ENCODE measurements at regions not wholly inside any gene's neighbourhood (a gene's known extent, or its start where the extent isn't known, plus 50 kb on each side); places are given as distances from the start of the nearest gene placed in this dataset.

DNA sequence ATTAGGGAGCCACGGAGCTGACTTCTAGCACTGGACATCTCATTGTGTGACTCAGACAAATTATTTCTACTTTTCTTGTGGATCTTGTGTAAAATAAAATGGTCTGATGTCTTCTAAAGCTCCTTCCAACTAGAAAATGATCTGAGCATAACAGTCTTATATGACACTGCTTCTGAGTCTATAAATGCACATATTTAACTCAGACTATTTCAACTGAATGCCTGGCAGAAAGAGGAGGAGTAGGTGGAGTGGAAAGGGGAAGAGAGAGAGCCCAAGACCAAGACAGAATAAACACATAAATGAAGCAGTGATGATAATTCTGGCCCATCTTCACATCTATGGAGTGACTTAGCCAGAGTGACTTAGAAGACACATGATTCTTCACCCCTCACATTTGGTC, 162.3 kb upstream of the PDZRN3 start:
- FAIRE-seq (no peak), ATAC-seq (no peak), DNase-seq (ENCODE audit: low read depth in 1 of 2, low spot score in 1 of 2) (no peak)
- Histone ChIP-seq H3K4me2 (no peak overlapping the region), H3K9me3 (no peaks in the 10 kb centered on the region; the same call in 2 of the 3 replicates), H3K4me1 (no peaks in the 10 kb centered on the region), H3K27ac (no peak overlapping the region), H3K4me3 (no peak overlapping the region)
- TF ChIP-seq HOXB13 (CRISPR knock-in tag; IDR thresholded peaks at IDR 0.05; ENCODE audit: low read depth) (no peak), TFCP2L1 (CRISPR knock-in tag; IDR thresholded peaks at IDR 0.05) (no peak), NFE2L2 (conservative IDR thresholded peaks at IDR 0.05; ENCODE audit: low read length) (no peak), MAZ (IDR thresholded peaks at IDR 0.05; ENCODE audit: borderline replicate concordance, low read depth, low read length) (no peak), RNF2 (IDR thresholded peaks at IDR 0.05; ENCODE audit: borderline replicate concordance, low read depth) (no peak), JUN (IDR thresholded peaks at IDR 0.05) (no peak), NR3C1 (IDR thresholded peaks at IDR 0.05) (no peak), HDAC2 (IDR thresholded peaks at IDR 0.05) (no peak)
- WGBS (ENCODE audit: missing lambda C conversion rate), result 0% methylated on average over 1 of the region's 1 CpG
- ChIA-PET POLR2A (no interaction called here), CTCF (no interaction called here)

DNA sequence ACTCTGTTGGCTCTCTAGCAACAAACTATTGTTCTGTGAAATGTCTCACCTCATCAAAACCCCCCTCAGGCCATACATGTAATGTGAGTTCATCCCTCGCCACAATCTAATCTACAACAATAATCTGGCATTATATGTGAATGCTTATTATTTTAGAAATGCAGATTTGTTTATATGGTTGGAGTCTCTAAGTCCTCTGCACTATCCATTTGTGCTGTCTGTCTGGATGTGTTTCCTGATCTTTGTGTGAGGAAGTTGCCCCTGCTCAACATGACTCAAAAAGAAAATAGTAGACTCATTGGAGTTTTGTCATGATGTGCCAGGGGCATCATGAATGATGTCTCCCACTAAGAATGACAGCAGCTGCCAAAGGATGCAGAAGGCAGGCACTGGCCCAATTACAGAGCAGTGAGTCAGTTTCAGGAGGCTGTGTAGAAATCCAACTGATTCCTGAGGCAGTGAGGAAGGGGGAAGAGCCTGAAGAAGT, 161.6 kb upstream of the PDZRN3 start:
- Histone ChIP-seq H3K4me3 (no peak overlapping the region), H3K9me3 (no peaks in the 10 kb centered on the region; the same call in 2 of the 3 replicates), H3K27ac (no peak overlapping the region), H3K4me2 (no peak overlapping the region), H3K4me1 (no peaks in the 10 kb centered on the region)
- CTCF ChIA-PET, result no interaction called here
- POLR2A ChIA-PET, result no interaction called here
- 0% methylated on average over 1 of the region's 1 CpG for WGBS (ENCODE audit: missing lambda C conversion rate)
- FAIRE-seq, result no peak
- TF ChIP-seq, protein P1, sequence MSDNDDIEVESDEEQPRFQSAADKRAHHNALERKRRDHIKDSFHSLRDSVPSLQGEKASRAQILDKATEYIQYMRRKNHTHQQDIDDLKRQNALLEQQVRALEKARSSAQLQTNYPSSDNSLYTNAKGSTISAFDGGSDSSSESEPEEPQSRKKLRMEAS (IDR thresholded peaks at IDR 0.05), result no peak
- TF ChIP-seq CBX2 (IDR thresholded peaks at IDR 0.05; ENCODE audit: borderline replicate concordance, low read depth) (no peak), RFX5 (IDR thresholded peaks at IDR 0.05) (no peak), MYC (IDR thresholded peaks at IDR 0.05; ENCODE audit: borderline replicate concordance, low read length) (no peak), RARB (CRISPR knock-in tag; IDR thresholded peaks at IDR 0.05) (no peak), MAZ (IDR thresholded peaks at IDR 0.05; ENCODE audit: borderline replicate concordance, low read depth, low read length) (no peak), EHMT2 (IDR thresholded peaks at IDR 0.05; ENCODE audit: low read depth) (no peak), SMC3 (IDR thresholded peaks at IDR 0.05) (no peak)
- ATAC-seq, result no peak
- DNase-seq (ENCODE audit: low read depth in 1 of 2, low spot score in 1 of 2), result no peak

DNA sequence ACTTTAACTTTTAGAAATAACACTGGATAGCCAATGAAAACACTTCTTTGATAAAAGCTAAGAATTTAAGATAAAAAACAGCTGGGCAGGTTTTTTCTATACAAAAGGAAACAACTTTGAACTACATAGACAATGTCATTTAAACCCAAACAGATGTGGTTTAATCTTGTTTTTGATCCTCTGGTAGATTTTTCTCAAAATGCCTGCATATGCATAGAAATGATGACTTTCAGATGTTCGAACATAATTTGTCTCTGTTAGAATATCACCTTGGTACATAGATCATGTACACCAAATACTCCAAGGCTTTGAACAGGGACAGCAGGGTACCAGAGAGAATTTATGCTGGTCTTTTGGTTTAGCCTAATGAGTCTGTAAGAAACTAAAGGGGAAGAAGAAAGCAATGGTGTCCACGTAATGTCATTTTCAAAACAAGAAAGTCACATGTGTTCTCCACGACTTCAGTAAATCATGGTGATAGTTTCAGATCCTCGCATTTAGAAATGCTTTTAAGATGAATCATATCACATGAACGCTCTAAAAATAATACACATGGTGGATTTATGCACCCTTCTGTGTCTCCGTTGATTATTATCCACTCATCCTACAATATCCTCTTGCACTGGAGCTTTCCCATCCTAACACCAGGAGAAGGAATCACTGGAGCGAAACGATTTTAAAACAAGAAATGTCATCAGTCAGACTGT, 160.1 kb upstream of the PDZRN3 start:
- no peak overlapping the region for H3K4me3 ChIP-seq
- H3K4me1 ChIP-seq, result no peaks in the 10 kb centered on the region
- no peak overlapping the region for H3K4me2 ChIP-seq
- POLR2A ChIA-PET, result no interaction called here
- H3K27ac ChIP-seq, result no peak overlapping the region
- CTCF ChIA-PET, result no interaction called here
- no peaks in the 10 kb centered on the region; the same call in 2 of the 3 replicates for H3K9me3 ChIP-seq
- no peak for FAIRE-seq
- no peak for ATAC-seq
- 19% methylated on average over 8 of the region's 8 CpGs for WGBS (ENCODE audit: missing lambda C conversion rate)
- no peak for TF ChIP-seq ESRRA (IDR thresholded peaks at IDR 0.05; ENCODE audit: borderline replicate concordance, low read length)
- no peak for TF ChIP-seq HEYL (CRISPR knock-in tag; IDR thresholded peaks at IDR 0.05)
- TF ChIP-seq ZC3H11A (IDR thresholded peaks at IDR 0.05), result no peak
- TF ChIP-seq BHLHE40 (IDR thresholded peaks at IDR 0.05; ENCODE audit: low read depth, low read length), result no peak
- TF ChIP-seq CHD2 (IDR thresholded peaks at IDR 0.05; ENCODE audit: low read length, partially characterized antibody), result no peak
- TF ChIP-seq, protein P2, sequence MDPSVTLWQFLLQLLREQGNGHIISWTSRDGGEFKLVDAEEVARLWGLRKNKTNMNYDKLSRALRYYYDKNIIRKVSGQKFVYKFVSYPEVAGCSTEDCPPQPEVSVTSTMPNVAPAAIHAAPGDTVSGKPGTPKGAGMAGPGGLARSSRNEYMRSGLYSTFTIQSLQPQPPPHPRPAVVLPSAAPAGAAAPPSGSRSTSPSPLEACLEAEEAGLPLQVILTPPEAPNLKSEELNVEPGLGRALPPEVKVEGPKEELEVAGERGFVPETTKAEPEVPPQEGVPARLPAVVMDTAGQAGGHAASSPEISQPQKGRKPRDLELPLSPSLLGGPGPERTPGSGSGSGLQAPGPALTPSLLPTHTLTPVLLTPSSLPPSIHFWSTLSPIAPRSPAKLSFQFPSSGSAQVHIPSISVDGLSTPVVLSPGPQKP (IDR thresholded peaks at IDR 0.05; ENCODE audit: low read depth, low read length), result no peak
- no peak for TF ChIP-seq MAFK (IDR thresholded peaks at IDR 0.05; ENCODE audit: partially characterized antibody)
- TF ChIP-seq FOSL2 (IDR thresholded peaks at IDR 0.05), result no peak
- no peak for TF ChIP-seq FOSL2 (CRISPR knock-in tag; IDR thresholded peaks at IDR 0.05)
- no peak for TF ChIP-seq JUNB (IDR thresholded peaks at IDR 0.05)
- TF ChIP-seq RNF2 (IDR thresholded peaks at IDR 0.05; ENCODE audit: borderline replicate concordance, low read depth), result no peak
- no peak for DNase-seq (ENCODE audit: low read depth in 1 of 2, low spot score in 1 of 2)
